Esophagus mucosa (tissue), 1 donor: ENCODE measurements at regions not wholly inside any gene's neighbourhood (a gene's known extent, or its start where the extent isn't known, plus 50 kb on each side); places are given as distances from the start of the nearest gene placed in this dataset.

Source experiments
- ATAC-seq: fragments of 200-7000 bp; cut with Tn5 transposase; one replicate; pipeline ENCODE4 v1.9.1; 2020
- donor health status: DM: yes; HTN: yes; CAD: no.

- ATAC-seq: no peak
These were observed 269.4 kb downstream of the TCF7L2 start for GRCh38 chr10:113219446-113219845.

- no peak for ATAC-seq
These were observed 271.7 kb downstream of the TCF7L2 start for GRCh38 chr10:113221756-113222168.

- no peak for ATAC-seq
These were observed 272.2 kb downstream of the TCF7L2 start for GRCh38 chr10:113222207-113222606.

GRCh38 chr10:113225364-113225763 is 275.3 kb downstream of the TCF7L2 start:
- ATAC-seq: no peak

- no peak for ATAC-seq
These were observed 275.9 kb downstream of the TCF7L2 start for GRCh38 chr10:113225903-113226302.

- ATAC-seq: no peak
These were observed 276.4 kb downstream of the TCF7L2 start for GRCh38 chr10:113226399-113226798.

GRCh38 chr10:113226831-113227445 is 276.9 kb downstream of the TCF7L2 start:
- ATAC-seq: no peak

- no peak for ATAC-seq
These were observed 278.5 kb downstream of the TCF7L2 start for GRCh38 chr10:113228530-113228929.

GRCh38 chr10:113230011-113230610 is 280.1 kb downstream of the TCF7L2 start:
- ATAC-seq: no peak

- ATAC-seq: no peak
These were observed 283.0 kb downstream of the TCF7L2 start for GRCh38 chr10:113232928-113233511.

GRCh38 chr10:113234481-113234880 is 284.4 kb downstream of the TCF7L2 start:
- no peak for ATAC-seq

- no peak for ATAC-seq
These were observed 285.5 kb downstream of the TCF7L2 start for GRCh38 chr10:113235508-113235907.

- no peak for ATAC-seq
These were observed 287.0 kb downstream of the TCF7L2 start for GRCh38 chr10:113236998-113237397.

GRCh38 chr10:113239566-113240350 is 289.7 kb downstream of the TCF7L2 start:
- ATAC-seq: no peak

- ATAC-seq: no peak
These were observed 290.7 kb downstream of the TCF7L2 start for GRCh38 chr10:113240736-113241135.

- ATAC-seq: no peak
These were observed 291.7 kb downstream of the TCF7L2 start for GRCh38 chr10:113241599-113242360.

GRCh38 chr10:113243311-113243710 is 293.3 kb downstream of the TCF7L2 start:
- ATAC-seq: no peak

- ATAC-seq: no peak
These were observed 294.7 kb downstream of the TCF7L2 start for GRCh38 chr10:113244750-113245149.

- no peak for ATAC-seq
These were observed 295.2 kb downstream of the TCF7L2 start for GRCh38 chr10:113245286-113245685.

- ATAC-seq: no peak
These were observed 297.0 kb downstream of the TCF7L2 start for GRCh38 chr10:113247050-113247449.

- ATAC-seq: no peak
These were observed 299.9 kb upstream of the HABP2 start for GRCh38 chr10:113252650-113253618.
